SK-N-SH treated with all-trans-retinoic acid at 6 μM for 48 hours (cell line): ENCODE measurements at regions not wholly inside any gene's neighbourhood (a gene's known extent, or its start where the extent isn't known, plus 50 kb on each side); places are given as distances from the start of the nearest gene placed in this dataset.

Experiments
- ARNTL ChIP-seq: fragments of 450-650 bp; formaldehyde crosslinking; IDR thresholded peaks from 2 replicates; pipeline ENCODE4 v1.5.0; 2020; ENCODE audit warnings: low read depth, mild to moderate bottlenecking, moderate library complexity, borderline replicate concordance
- CSDC2 ChIP-seq: fragments of 250-450 bp; sonication (Bioruptor Pico); IDR thresholded peaks from 2 replicates; pipeline ENCODE4 v1.5.0; 2020; ENCODE audit warnings: mild to moderate bottlenecking, moderate library complexity
- RARB ChIP-seq: fragments of 250-450 bp; sonication (Bioruptor Pico); IDR thresholded peaks from 2 replicates; pipeline ENCODE4 v1.8.0; 2021; ENCODE audit warnings: mild to moderate bottlenecking, moderate library complexity
- SNAI2 ChIP-seq: fragments of 250-450 bp; sonication (Bioruptor Pico); IDR thresholded peaks from 2 replicates; pipeline ENCODE4 v1.5.0; 2020; ENCODE audit warnings: mild to moderate bottlenecking, moderate library complexity
- TCF4 ChIP-seq: fragments of 250-450 bp; sonication (Bioruptor Pico); IDR thresholded peaks from 2 replicates; pipeline ENCODE4 v1.8.0; 2021; ENCODE audit warnings: mild to moderate bottlenecking, moderate library complexity, borderline replicate concordance
- TOX ChIP-seq: fragments of 250-450 bp; sonication (Bioruptor Pico); IDR thresholded peaks from 2 replicates; pipeline ENCODE4 v1.8.0; 2021; ENCODE audit warnings: mild to moderate bottlenecking, moderate library complexity, borderline replicate concordance
- ZFP30 ChIP-seq: fragments of 450-650 bp; formaldehyde crosslinking; IDR thresholded peaks from 2 replicates; pipeline ENCODE4 v1.5.0; 2022; ENCODE audit warnings: mild to moderate bottlenecking, moderate library complexity
- ZNF70 ChIP-seq: fragments of 450-650 bp; formaldehyde crosslinking; IDR thresholded peaks from 2 replicates; pipeline ENCODE4 v1.5.0; 2020; ENCODE audit warnings: mild to moderate bottlenecking, moderate library complexity
- TF ChIP-seq, protein P1 (sequence below): fragments of 250-450 bp; sonication (Bioruptor Pico); IDR thresholded peaks from 2 replicates; pipeline ENCODE4 v1.8.0; 2020; ENCODE audit warnings: mild to moderate bottlenecking, moderate library complexity, borderline replicate concordance
- TF ChIP-seq, protein P2 (sequence below): fragments of 250-450 bp; sonication (Bioruptor Pico); IDR thresholded peaks from 2 replicates; pipeline ENCODE4 v1.5.0; 2020; ENCODE audit warnings: mild to moderate bottlenecking, moderate library complexity

DNA sequence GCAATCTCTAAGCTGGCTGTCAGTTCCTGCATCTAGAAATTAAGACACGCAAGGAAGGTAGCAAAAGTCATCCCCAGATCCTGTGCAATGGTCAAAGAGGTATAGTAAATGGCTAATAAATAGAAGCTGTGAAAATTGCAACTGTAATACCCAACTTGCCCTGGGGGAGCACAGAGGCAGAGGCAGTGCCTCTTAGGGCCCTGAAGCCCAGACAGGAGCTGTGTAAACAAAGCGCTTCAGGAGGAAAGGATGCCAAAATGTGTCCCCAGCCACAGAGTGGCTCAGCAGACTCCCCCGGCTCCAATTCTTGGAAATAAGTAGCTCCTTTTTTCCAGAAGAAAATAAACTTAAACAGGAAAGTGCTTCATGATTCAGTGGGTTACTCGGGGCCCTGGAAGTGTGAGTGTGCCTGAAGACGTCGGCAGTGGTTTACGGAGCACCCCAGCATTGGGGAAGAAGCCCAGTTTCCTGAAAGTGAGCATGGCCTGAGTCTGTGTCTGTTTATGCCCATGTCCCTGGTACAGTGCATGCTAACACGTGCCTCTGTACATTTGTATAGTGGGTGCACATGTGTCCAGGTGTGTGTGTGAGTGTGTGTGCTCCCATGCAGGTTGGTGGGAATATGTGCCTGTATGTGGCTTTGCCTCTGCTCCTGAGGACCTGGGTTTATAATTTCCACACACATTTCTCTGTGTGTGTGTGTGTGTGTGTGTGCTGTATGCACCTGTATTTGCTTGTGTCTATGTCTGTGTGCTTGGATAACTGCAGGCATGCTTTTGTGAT lies 246.7 kb downstream of the MAFB start:
- TF ChIP-seq SNAI2 (CRISPR knock-in tag), result no peak
- no peak for TF ChIP-seq RARB (CRISPR knock-in tag)
- TF ChIP-seq ZNF70 (CRISPR knock-in tag), result no peak
- TF ChIP-seq, protein P1, sequence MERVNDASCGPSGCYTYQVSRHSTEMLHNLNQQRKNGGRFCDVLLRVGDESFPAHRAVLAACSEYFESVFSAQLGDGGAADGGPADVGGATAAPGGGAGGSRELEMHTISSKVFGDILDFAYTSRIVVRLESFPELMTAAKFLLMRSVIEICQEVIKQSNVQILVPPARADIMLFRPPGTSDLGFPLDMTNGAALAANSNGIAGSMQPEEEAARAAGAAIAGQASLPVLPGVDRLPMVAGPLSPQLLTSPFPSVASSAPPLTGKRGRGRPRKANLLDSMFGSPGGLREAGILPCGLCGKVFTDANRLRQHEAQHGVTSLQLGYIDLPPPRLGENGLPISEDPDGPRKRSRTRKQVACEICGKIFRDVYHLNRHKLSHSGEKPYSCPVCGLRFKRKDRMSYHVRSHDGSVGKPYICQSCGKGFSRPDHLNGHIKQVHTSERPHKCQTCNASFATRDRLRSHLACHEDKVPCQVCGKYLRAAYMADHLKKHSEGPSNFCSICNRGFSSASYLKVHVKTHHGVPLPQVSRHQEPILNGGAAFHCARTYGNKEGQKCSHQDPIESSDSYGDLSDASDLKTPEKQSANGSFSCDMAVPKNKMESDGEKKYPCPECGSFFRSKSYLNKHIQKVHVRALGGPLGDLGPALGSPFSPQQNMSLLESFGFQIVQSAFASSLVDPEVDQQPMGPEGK (CRISPR knock-in tag), result no peak
- no peak for TF ChIP-seq ZFP30 (CRISPR knock-in tag)
- no peak for TF ChIP-seq TOX (CRISPR knock-in tag)
- TF ChIP-seq ARNTL, result no peak
- TF ChIP-seq, protein P2, sequence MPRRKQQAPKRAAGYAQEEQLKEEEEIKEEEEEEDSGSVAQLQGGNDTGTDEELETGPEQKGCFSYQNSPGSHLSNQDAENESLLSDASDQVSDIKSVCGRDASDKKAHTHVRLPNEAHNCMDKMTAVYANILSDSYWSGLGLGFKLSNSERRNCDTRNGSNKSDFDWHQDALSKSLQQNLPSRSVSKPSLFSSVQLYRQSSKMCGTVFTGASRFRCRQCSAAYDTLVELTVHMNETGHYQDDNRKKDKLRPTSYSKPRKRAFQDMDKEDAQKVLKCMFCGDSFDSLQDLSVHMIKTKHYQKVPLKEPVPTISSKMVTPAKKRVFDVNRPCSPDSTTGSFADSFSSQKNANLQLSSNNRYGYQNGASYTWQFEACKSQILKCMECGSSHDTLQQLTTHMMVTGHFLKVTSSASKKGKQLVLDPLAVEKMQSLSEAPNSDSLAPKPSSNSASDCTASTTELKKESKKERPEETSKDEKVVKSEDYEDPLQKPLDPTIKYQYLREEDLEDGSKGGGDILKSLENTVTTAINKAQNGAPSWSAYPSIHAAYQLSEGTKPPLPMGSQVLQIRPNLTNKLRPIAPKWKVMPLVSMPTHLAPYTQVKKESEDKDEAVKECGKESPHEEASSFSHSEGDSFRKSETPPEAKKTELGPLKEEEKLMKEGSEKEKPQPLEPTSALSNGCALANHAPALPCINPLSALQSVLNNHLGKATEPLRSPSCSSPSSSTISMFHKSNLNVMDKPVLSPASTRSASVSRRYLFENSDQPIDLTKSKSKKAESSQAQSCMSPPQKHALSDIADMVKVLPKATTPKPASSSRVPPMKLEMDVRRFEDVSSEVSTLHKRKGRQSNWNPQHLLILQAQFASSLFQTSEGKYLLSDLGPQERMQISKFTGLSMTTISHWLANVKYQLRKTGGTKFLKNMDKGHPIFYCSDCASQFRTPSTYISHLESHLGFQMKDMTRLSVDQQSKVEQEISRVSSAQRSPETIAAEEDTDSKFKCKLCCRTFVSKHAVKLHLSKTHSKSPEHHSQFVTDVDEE (CRISPR knock-in tag), result no peak
- no peak for TF ChIP-seq CSDC2 (CRISPR knock-in tag)
- no peak for TF ChIP-seq TCF4 (CRISPR knock-in tag)
